HepG2 (cell line): ENCODE measurements at regions not wholly inside any gene's neighbourhood (a gene's known extent, or its start where the extent isn't known, plus 50 kb on each side); places are given as distances from the start of the nearest gene placed in this dataset.

Experiments used
- ATAC-seq: fragments of 200-7000 bp; cut with Tn5 transposase; 3 replicates; pipeline ENCODE4 v1.9.1; 2020; ENCODE audit warnings: mild to moderate bottlenecking, moderate library complexity
- BruUV-seq: library from RNA; stranded (reverse); fragments of 400-500 nt; replicated peaks from 2 replicates; lab custom pipeline; 2021; lab: Mats Ljungman, UMichigan
- CTCF ChIA-PET: fragments of 300-600 bp; formaldehyde crosslinking; extraction: SDS; loops from one replicate; lab custom pipeline; 2021; ENCODE audit warnings: low total read pairs, inconsistent platforms, low intra/inter-chr PET ratio; lab: Yijun Ruan, JAX
- POLR2A ChIA-PET: fragments of 350-600 bp; sonication (Branson Sonifier 250); formaldehyde crosslinking; loops from one replicate; lab custom pipeline; 2020; ENCODE audit warnings: antibody characterized with exemption, inconsistent platforms; lab: Yijun Ruan, JAX
- DNase-seq: peaks from one replicate; pipeline ENCODE4 v3.0.0-alpha.2; 2015; ENCODE audit warnings: low spot score
- FAIRE-seq: peaks from 3 replicates; lab custom pipeline; 2011; peaks lifted over from hg19 to GRCh38; lab: Jason Lieb, UNC
- H2AFZ ChIP-seq: one replicate; pipeline ENCODE4 v1.6.1; 2011; ENCODE audit warnings: low read length, inconsistent platforms
- H3K27ac ChIP-seq: fragments of 300-600 bp; 3 replicates; pipeline ENCODE4 v1.8.0; 2011; ENCODE audit warnings: mixed run types, mild to moderate bottlenecking, mixed read lengths, low read length, inconsistent platforms; ENCODE audit not compliant: insufficient read depth; ENCODE audit errors: extremely low read length
- H3K27me3 ChIP-seq, 2 experiments: fragments of 200-600 bp in 1 of 2; 2 replicates in 1 of 2; 3 replicates in 1 of 2; pipeline versions ENCODE4 v1.6.0 to v1.8.0; 2011; ENCODE audit warnings: low read length in 2 of 2, mild to moderate bottlenecking in 2 of 2, moderate library complexity in 2 of 2, inconsistent platforms in 1 of 2; ENCODE audit not compliant: insufficient read depth in 2 of 2, control insufficient read depth in 1 of 2
- H3K36me3 ChIP-seq, 2 experiments: fragments of 200-600 bp in 1 of 2; replicated peaks in 1 of 2; 2 replicates in 1 of 2; 3 replicates in 1 of 2; pipeline versions ENCODE4 v1.5.1 to v1.8.0; 2011; ENCODE audit warnings: low read length in 2 of 2, inconsistent platforms in 1 of 2; ENCODE audit not compliant: insufficient read depth in 2 of 2, control insufficient read depth in 1 of 2
- H3K4me1 ChIP-seq: 2 replicates; pipeline ENCODE4 v1.5.1; 2012; ENCODE audit warnings: low read length, inconsistent platforms; ENCODE audit not compliant: insufficient read depth
- H3K4me2 ChIP-seq: 2 replicates; pipeline ENCODE4 v1.6.0; 2011; ENCODE audit warnings: low read depth, low read length, inconsistent platforms
- H3K4me3 ChIP-seq, 3 experiments: fragments of 200-600 bp in 1 of 3; sonication (generic), shearing (Covaris generic) in 1 of 3; replicated peaks in 1 of 3; 2 replicates each; pipeline ENCODE4 v1.5.1; 2011 to 2016; ENCODE audit warnings: low read length in 3 of 3, inconsistent platforms in 2 of 3, low read depth in 2 of 3, mild to moderate bottlenecking in 2 of 3, control low read depth in 1 of 3, mixed read lengths in 1 of 3; ENCODE audit not compliant: insufficient read depth in 1 of 3
- H3K79me2 ChIP-seq: one replicate; pipeline ENCODE4 v1.6.1; 2011; ENCODE audit warnings: low read length, inconsistent platforms; ENCODE audit not compliant: insufficient read depth
- H3K9ac ChIP-seq: 2 replicates; pipeline ENCODE4 v1.6.0; 2011; ENCODE audit warnings: mild to moderate bottlenecking, low read depth, low read length, inconsistent platforms; ENCODE audit not compliant: insufficient read depth
- H3K9me3 ChIP-seq: 2 replicates; pipeline ENCODE4 v1.5.1; 2012; ENCODE audit warnings: mild to moderate bottlenecking, low read length
- H4K20me1 ChIP-seq: 2 replicates; pipeline ENCODE4 v1.6.0; 2011; ENCODE audit warnings: inconsistent platforms, mild to moderate bottlenecking, low read length, moderate library complexity; ENCODE audit not compliant: insufficient read depth
- GPN1 ChIP-seq: sonication (generic); formaldehyde crosslinking; IDR thresholded peaks from 2 replicates; pipeline ENCODE4 v1.5.1; 2020; ENCODE audit warnings: missing genetic modification reagents, borderline replicate concordance
- HOMEZ ChIP-seq: IDR thresholded peaks from 2 replicates; pipeline ENCODE4 v1.6.1; 2016; ENCODE audit warnings: low read depth
- NFAT5 ChIP-seq: sonication (generic); formaldehyde crosslinking; IDR thresholded peaks from 2 replicates; pipeline ENCODE4 v1.4.0; 2020; ENCODE audit warnings: missing genetic modification reagents
- NFE2 ChIP-seq: sonication (generic); formaldehyde crosslinking; IDR thresholded peaks from 2 replicates; pipeline ENCODE4 v1.4.0; 2020; ENCODE audit warnings: missing genetic modification reagents
- NKX3-1 ChIP-seq: sonication (generic); formaldehyde crosslinking; IDR thresholded peaks from 2 replicates; pipeline ENCODE4 v1.5.0; 2020; ENCODE audit warnings: missing genetic modification reagents
- RBM39 ChIP-seq: fragments of 200-400 bp; formaldehyde crosslinking; IDR thresholded peaks from one replicate; pipeline ENCODE4 v1.6.1; 2018; ENCODE audit warnings: antibody characterized with exemption, mild to moderate bottlenecking, low read depth, low read length; ENCODE audit not compliant: poor library complexity, severe bottlenecking
- SAFB2 ChIP-seq: sonication (generic); formaldehyde crosslinking; IDR thresholded peaks from 2 replicates; pipeline ENCODE4 v1.5.1; 2020; ENCODE audit warnings: missing genetic modification reagents, low read depth, mild to moderate bottlenecking, borderline replicate concordance
- SETDB1 ChIP-seq: sonication (generic); formaldehyde crosslinking; IDR thresholded peaks from 2 replicates; pipeline ENCODE4 v1.5.1; 2020; ENCODE audit warnings: missing genetic modification reagents, mild to moderate bottlenecking, borderline replicate concordance
- THAP11 ChIP-seq: IDR thresholded peaks from 2 replicates; pipeline ENCODE4 v1.6.1; 2016; ENCODE audit warnings: missing biosample characterization, missing genetic modification reagents
- YEATS4 ChIP-seq: sonication (generic); formaldehyde crosslinking; IDR thresholded peaks from 2 replicates; pipeline ENCODE4 v1.4.0; 2020; ENCODE audit warnings: missing genetic modification reagents, borderline replicate concordance
- ZBTB7B ChIP-seq: sonication (generic); formaldehyde crosslinking; IDR thresholded peaks from 2 replicates; pipeline ENCODE4 v1.4.0; 2020; ENCODE audit warnings: missing genetic modification reagents
- ZNF24 ChIP-seq: fragments of 450-650 bp; IDR thresholded peaks from 2 replicates; pipeline ENCODE4 v1.6.1; 2017; ENCODE audit warnings: antibody characterized with exemption, mild to moderate bottlenecking
- ZNF562 ChIP-seq: sonication (generic); formaldehyde crosslinking; IDR thresholded peaks from 2 replicates; pipeline ENCODE4 v1.8.0; 2022; ENCODE audit warnings: missing genetic modification reagents, borderline replicate concordance
- ZNF629 ChIP-seq: sonication (generic); formaldehyde crosslinking; conservative IDR thresholded peaks from 2 replicates; pipeline ENCODE4 v1.5.0; 2020; ENCODE audit warnings: missing genetic modification reagents
- ZSCAN12 ChIP-seq: sonication (generic); formaldehyde crosslinking; IDR thresholded peaks from 2 replicates; pipeline ENCODE4 v1.9.0; 2021; ENCODE audit warnings: mild to moderate bottlenecking, missing genetic modification reagents
- ZSCAN9 ChIP-seq: IDR thresholded peaks from 2 replicates; pipeline ENCODE4 v1.6.1; 2016; ENCODE audit warnings: borderline replicate concordance
- WGBS: methylation state at CpG from one replicate; pipeline ENCODE4 v1.1.6; 2017; ENCODE audit warnings: low lambda C conversion rate; 5-methylcytosine and 5-hydroxymethylcytosine counted together
- in situ Hi-C: cut with HindIII; loops from 2 replicates; pipeline ENCODE4 v1.10.0; 2017; ENCODE audit warnings: low pct_unique_long_range_greater_than_20kb; ENCODE audit not compliant: extremely low pct_ligation_motif_present
- intact Hi-C: fragments of 100-400 bp; cut with micrococcal nuclease; formaldehyde crosslinking; loops from one replicate; pipeline ENCODE4 v1.10.0; 2022; ENCODE audit not compliant: unreplicated experiment

- Histone ChIP-seq H3K36me3 (no peaks in the 10 kb centered on the region), H2AFZ (no peak overlapping the region), H3K9ac (no peak overlapping the region), H3K4me3 (no peak overlapping the region), H3K27ac (no peak overlapping the region), H3K9me3 (no peaks in the 10 kb centered on the region), H3K27me3 (peaks cover 0 to 26% of the 10 kb centered on the region in 2 experiments; a peak in 4 of 5 replicates)
- BruUV-seq: no TSS peak
- no peak for DNase-seq
- no peak for ATAC-seq
- intact Hi-C loops: no loop called here
- POLR2A ChIA-PET: no interaction called here
- 16% methylated on average over 2 of the region's 2 CpGs for WGBS
- TF ChIP-seq ZSCAN12 (CRISPR knock-in tag): no peak
- TF ChIP-seq GPN1: no peak
- no peak for TF ChIP-seq SETDB1
- TF ChIP-seq ZNF562 (CRISPR knock-in tag): no peak
- no peak for TF ChIP-seq NKX3-1
- no peak for TF ChIP-seq NFAT5 (CRISPR knock-in tag)
- TF ChIP-seq RBM39: no peak
- no peak for TF ChIP-seq NFE2 (CRISPR knock-in tag)
- no peak for TF ChIP-seq ZNF629 (CRISPR knock-in tag)
- no peak for TF ChIP-seq ZBTB7B
- TF ChIP-seq THAP11 (CRISPR knock-in tag): no peak
- TF ChIP-seq SAFB2 (CRISPR knock-in tag): no peak
- TF ChIP-seq ZSCAN9 (CRISPR knock-in tag): no peak
- no peak for TF ChIP-seq ZNF24
- no peak for TF ChIP-seq YEATS4 (CRISPR knock-in tag)
- no peak for TF ChIP-seq HOMEZ (CRISPR knock-in tag)
- TF ChIP-seq, all 625 proteins: peak for 0
- no peaks in the 10 kb centered on the region for H3K4me1 ChIP-seq
- H3K4me2 ChIP-seq: no peak overlapping the region
- FAIRE-seq: no peak
- no peaks in the 10 kb centered on the region for H4K20me1 ChIP-seq
- in situ Hi-C loops: no loop called here
- no peaks in the 10 kb centered on the region for H3K79me2 ChIP-seq
- CTCF ChIA-PET: no interaction called here
Measured at GRCh38 chr22:27389727-27390075, 411.9 kb downstream of the MN1 start.
